ENCODE measurements at regions not wholly inside any gene's neighbourhood (a gene's known extent, or its start where the extent isn't known, plus 50 kb on each side); places are given as distances from the start of the nearest gene placed in this dataset.

DNA sequence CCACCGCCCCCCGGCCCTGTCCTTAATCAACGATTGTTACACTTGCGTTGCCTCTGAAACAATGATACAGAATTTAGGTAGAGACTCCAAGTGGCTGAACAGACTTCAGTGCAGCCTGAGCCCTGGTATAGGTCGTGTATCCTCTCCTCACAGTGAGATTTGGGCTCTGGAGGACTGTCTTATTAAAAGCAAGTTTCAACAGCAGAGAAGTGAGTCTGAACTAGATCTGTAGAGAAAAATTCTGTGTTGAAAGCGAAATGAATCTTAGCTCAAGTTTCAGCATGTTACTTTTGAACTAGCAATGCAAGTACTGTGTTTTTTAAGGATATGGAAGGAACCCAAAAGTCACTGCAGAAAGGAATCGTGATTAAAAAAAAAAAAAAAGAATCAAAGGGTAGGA is 103.1 kb downstream of the HOXA1 start:
- no peaks in the 10 kb centered on the region for H3K36me3 ChIP-seq
- ATAC-seq (no peak), DNase-seq (no peak)
- intact Hi-C loops (cut with DNase I; ENCODE audit: low total_unique reads), result no loop called here
- H3K4me1 ChIP-seq, result no peaks in the 10 kb centered on the region
- no peak overlapping the region for H3K27ac ChIP-seq
- no peaks in the 10 kb centered on the region for H3K27me3 ChIP-seq
- H3K9me3 ChIP-seq, result no peaks in the 10 kb centered on the region
- TF ChIP-seq, protein P1, sequence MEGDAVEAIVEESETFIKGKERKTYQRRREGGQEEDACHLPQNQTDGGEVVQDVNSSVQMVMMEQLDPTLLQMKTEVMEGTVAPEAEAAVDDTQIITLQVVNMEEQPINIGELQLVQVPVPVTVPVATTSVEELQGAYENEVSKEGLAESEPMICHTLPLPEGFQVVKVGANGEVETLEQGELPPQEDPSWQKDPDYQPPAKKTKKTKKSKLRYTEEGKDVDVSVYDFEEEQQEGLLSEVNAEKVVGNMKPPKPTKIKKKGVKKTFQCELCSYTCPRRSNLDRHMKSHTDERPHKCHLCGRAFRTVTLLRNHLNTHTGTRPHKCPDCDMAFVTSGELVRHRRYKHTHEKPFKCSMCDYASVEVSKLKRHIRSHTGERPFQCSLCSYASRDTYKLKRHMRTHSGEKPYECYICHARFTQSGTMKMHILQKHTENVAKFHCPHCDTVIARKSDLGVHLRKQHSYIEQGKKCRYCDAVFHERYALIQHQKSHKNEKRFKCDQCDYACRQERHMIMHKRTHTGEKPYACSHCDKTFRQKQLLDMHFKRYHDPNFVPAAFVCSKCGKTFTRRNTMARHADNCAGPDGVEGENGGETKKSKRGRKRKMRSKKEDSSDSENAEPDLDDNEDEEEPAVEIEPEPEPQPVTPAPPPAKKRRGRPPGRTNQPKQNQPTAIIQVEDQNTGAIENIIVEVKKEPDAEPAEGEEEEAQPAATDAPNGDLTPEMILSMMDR (IDR thresholded peaks at IDR 0.05 in 4 of 5, conservative IDR thresholded peaks at IDR 0.05 in 1 of 5), result no peak
- no peak for TF ChIP-seq POLR2A (IDR thresholded peaks at IDR 0.05)
- H3K4me3 ChIP-seq, result no peak overlapping the region
- in situ Hi-C loops (cut with MboI; ENCODE audit: low sequenced_read_pairs in 4 of 4), result no loop called here

DNA sequence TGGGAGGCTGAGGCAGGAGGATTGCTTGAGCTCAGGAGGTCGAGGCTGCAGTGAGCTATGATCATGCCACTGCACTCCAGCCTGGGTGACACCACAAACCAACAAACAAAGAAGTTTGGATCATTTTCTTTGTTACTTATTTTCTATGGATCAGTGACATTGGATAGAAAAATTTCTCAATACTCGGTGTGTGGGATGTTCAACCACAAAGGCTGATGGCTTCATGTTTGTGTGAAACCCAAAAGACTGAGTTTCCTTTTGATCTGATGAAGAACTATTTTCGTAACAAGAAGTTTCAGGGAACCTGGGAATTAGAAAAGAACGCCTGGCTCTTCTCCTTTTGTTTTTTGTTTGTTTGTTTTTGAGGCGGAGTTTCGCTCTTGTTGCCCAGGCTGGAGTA is 104.0 kb downstream of the HOXA1 start:
- in situ Hi-C loops (cut with MboI; ENCODE audit: low sequenced_read_pairs in 4 of 4) (no loop called here), intact Hi-C loops (cut with DNase I; ENCODE audit: low total_unique reads) (no loop called here)
- TF ChIP-seq, protein P1 (IDR thresholded peaks at IDR 0.05 in 4 of 5, conservative IDR thresholded peaks at IDR 0.05 in 1 of 5), result no peak
- TF ChIP-seq POLR2A (IDR thresholded peaks at IDR 0.05), result no peak
- ATAC-seq, result no peak
- Histone ChIP-seq H3K36me3 (no peaks in the 10 kb centered on the region), H3K9me3 (no peaks in the 10 kb centered on the region), H3K27me3 (no peaks in the 10 kb centered on the region), H3K4me1 (no peaks in the 10 kb centered on the region), H3K4me3 (no peak overlapping the region), H3K27ac (no peak overlapping the region)
- no peak for DNase-seq

DNA sequence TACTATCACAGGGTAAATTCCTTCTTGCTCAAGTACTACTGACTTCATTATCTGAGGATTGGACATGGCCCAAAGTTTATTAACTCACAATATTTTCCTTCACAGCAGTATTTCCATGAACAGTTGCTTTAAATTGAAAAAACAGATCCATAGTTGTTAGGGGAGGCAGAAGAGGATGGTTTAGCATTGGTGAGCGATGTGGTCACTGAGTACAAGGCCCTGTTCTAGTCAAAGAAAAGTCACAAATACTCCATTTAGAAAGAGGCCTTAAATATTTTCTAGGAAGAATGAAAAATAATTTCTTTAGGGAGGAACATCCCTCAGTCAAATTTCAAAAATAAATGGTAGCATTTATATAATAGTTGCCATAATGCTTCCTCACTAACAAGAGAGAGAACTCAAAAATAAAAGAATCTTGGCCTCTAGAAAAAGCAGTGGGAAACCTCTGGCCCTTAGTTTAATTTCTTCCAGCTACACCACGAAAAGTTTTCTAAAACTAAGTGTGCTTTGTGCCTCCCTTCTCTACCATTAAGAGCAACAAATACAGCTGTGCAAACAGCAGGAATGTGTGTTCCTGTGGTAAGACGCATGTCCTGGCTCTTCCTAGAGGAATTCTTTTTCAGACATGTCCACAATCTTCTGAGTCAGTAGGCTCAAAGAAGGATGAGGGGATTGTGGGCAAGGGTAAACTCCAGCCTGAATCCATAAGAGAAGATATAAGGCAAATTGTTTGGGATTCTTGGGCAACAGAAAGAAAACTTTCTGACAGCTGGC is 105.7 kb downstream of the HOXA1 start:
- Histone ChIP-seq H3K36me3 (no peaks in the 10 kb centered on the region), H3K4me3 (no peak overlapping the region), H3K4me1 (no peaks in the 10 kb centered on the region), H3K27me3 (no peaks in the 10 kb centered on the region), H3K9me3 (no peaks in the 10 kb centered on the region), H3K27ac (no peak overlapping the region)
- no peak for TF ChIP-seq POLR2A (IDR thresholded peaks at IDR 0.05)
- TF ChIP-seq, protein P1 (IDR thresholded peaks at IDR 0.05 in 4 of 5, conservative IDR thresholded peaks at IDR 0.05 in 1 of 5), result no peak
- no peak for ATAC-seq
- in situ Hi-C loops (cut with MboI; ENCODE audit: low sequenced_read_pairs in 4 of 4), result no loop called here
- intact Hi-C loops (cut with DNase I; ENCODE audit: low total_unique reads), result no loop called here
- no peak for DNase-seq

DNA sequence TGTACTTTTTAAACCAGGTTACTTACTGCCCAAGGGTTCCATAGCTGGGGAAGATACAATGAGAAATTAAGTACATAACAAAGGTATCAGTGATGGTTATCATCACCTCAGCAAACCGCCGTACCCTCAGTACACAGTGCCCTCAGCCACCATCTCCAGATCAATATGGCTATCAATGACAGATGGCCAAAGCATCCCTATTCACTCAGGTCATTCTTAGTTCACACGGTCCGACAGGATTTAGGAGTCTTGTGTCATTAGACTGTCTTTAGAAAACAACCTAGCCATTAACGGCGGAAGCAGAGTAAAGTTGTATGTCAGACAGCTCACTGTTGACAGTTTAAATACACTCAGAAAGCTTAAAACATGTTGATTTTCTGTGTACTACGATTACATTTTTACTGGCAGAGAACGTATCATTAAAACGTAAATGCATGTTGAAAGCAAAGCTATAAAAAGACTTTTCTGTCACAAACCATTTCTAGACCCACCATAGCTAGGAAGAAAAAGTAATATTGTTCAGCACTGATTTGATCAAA is 106.9 kb downstream of the HOXA1 start:
- Histone ChIP-seq H3K27ac (no peak overlapping the region), H3K4me1 (no peaks in the 10 kb centered on the region), H3K27me3 (no peaks in the 10 kb centered on the region), H3K4me3 (no peak overlapping the region), H3K36me3 (no peaks in the 10 kb centered on the region), H3K9me3 (no peaks in the 10 kb centered on the region)
- no peak for DNase-seq
- ATAC-seq, result no peak
- in situ Hi-C loops (cut with MboI; ENCODE audit: low sequenced_read_pairs in 4 of 4) (no loop called here), intact Hi-C loops (cut with DNase I; ENCODE audit: low total_unique reads) (no loop called here)
- TF ChIP-seq, protein P1 (IDR thresholded peaks at IDR 0.05 in 4 of 5, conservative IDR thresholded peaks at IDR 0.05 in 1 of 5), result no peak
- TF ChIP-seq POLR2A (IDR thresholded peaks at IDR 0.05), result no peak
